ENCODE measurements at regions not wholly inside any gene's neighbourhood (a gene's known extent, or its start where the extent isn't known, plus 50 kb on each side); places are given as distances from the start of the nearest gene placed in this dataset.
A peak's percentile ranks its signal among the peaks of the same experiment; 100 is the strongest.

- Mint-ChIP-seq H3K9me3 (peaks cover 4% of the 10 kb centered on the region), H3K27me3 (ENCODE audit: low read depth, poor library complexity) (peaks cover 66% of the 10 kb centered on the region), H3K4me3 (peak overlapping the region; percentile 30), H3K36me3 (ENCODE audit: low read depth) (no peaks in the 10 kb centered on the region), H3K27ac (no peak overlapping the region), H3K4me1 (no peaks in the 10 kb centered on the region)
- no peak for DNase-seq
- TF ChIP-seq, protein P1, sequence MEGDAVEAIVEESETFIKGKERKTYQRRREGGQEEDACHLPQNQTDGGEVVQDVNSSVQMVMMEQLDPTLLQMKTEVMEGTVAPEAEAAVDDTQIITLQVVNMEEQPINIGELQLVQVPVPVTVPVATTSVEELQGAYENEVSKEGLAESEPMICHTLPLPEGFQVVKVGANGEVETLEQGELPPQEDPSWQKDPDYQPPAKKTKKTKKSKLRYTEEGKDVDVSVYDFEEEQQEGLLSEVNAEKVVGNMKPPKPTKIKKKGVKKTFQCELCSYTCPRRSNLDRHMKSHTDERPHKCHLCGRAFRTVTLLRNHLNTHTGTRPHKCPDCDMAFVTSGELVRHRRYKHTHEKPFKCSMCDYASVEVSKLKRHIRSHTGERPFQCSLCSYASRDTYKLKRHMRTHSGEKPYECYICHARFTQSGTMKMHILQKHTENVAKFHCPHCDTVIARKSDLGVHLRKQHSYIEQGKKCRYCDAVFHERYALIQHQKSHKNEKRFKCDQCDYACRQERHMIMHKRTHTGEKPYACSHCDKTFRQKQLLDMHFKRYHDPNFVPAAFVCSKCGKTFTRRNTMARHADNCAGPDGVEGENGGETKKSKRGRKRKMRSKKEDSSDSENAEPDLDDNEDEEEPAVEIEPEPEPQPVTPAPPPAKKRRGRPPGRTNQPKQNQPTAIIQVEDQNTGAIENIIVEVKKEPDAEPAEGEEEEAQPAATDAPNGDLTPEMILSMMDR (IDR thresholded peaks at IDR 0.05), result no peak
Observed at GRCh38 chr12:11499806-11500187, 104.4 kb upstream of the PRB2 start.

DNA sequence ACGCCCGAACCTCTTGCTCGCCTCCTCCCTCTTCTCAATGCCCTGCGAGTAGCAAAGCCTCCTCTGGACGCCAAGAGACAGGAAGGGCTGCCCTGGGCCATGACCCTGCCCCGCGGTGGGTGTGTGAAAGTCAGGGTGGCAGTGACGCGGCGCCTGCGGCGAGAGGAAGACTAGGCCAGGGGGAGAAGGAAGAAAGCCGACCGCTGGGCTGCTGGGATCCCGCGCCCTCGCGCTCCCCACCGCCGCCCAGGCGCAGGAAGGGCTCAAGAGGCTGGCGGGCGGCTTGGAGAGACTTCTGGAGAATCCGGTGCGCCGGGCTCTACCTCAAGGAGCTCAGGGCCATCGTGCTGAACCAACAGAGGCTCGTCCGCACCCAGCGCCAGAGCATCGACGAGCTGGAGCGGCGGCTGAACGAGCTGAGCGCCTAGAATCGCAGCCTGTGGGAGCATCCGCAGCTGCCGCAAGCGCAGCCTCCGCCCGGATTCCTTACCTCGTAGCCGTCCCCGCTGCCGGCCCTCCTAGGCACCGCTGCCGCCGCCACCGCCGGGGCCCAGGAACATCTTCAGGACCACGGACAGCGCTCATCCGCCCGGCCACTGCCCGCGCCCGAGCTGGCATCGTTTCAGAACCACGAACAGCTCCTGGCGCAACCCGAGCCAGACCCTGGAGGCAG lies 105.0 kb upstream of the PRB2 start:
- Mint-ChIP-seq H3K4me3 (peak overlapping the region; percentile 30), H3K27ac (no peak overlapping the region), H3K4me1 (no peaks in the 10 kb centered on the region), H3K27me3 (ENCODE audit: low read depth, poor library complexity) (peaks cover 72% of the 10 kb centered on the region), H3K36me3 (ENCODE audit: low read depth) (no peaks in the 10 kb centered on the region), H3K9me3 (peaks cover 4% of the 10 kb centered on the region)
- TF ChIP-seq, protein P1 (IDR thresholded peaks at IDR 0.05), result no peak
- DNase-seq, result peak; percentile 99

GRCh38 chr12:11500861-11501230 lies 105.5 kb upstream of the PRB2 start:
- H3K36me3 Mint-ChIP-seq (ENCODE audit: low read depth), result no peaks in the 10 kb centered on the region
- TF ChIP-seq, protein P1 (IDR thresholded peaks at IDR 0.05), result no peak
- peaks cover 75% of the 10 kb centered on the region for H3K27me3 Mint-ChIP-seq (ENCODE audit: low read depth, poor library complexity)
- H3K4me1 Mint-ChIP-seq, result no peaks in the 10 kb centered on the region
- no peak for DNase-seq
- H3K4me3 Mint-ChIP-seq, result no peak overlapping the region
- peaks cover 4% of the 10 kb centered on the region for H3K9me3 Mint-ChIP-seq
- H3K27ac Mint-ChIP-seq, result no peak overlapping the region

GRCh38 chr12:11508699-11509098 lies 113.3 kb upstream of the PRB2 start:
- Mint-ChIP-seq H3K4me1 (peaks cover 10% of the 10 kb centered on the region), H3K27ac (peak overlapping the region; percentile 55), H3K9me3 (no peaks in the 10 kb centered on the region), H3K4me3 (no peak overlapping the region), H3K36me3 (ENCODE audit: low read depth) (no peaks in the 10 kb centered on the region), H3K27me3 (ENCODE audit: low read depth, poor library complexity) (peaks cover 34% of the 10 kb centered on the region)
- TF ChIP-seq, protein P1 (IDR thresholded peaks at IDR 0.05), result no peak
- no peak for DNase-seq

DNA sequence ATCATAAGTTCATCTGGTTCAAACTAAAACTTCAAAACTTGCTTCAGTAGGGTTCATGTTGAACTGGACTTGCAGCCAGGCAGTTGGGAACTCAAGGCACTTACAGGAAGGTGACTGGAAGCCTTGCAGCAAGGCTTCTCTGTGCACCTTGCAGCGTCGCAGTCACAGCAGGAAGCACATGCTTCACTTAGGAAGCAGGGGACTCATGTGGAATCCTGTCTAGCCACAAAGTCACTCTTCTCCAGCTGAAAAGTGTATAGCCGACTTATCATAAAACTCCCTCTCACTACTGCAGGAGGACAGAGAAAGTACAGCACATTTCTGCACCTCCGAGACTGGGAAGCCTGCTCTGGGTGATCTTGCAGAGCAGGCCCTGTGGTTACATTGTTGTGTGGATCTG lies 114.0 kb upstream of the PRB2 start:
- H3K9me3 Mint-ChIP-seq, result no peaks in the 10 kb centered on the region
- H3K36me3 Mint-ChIP-seq (ENCODE audit: low read depth), result no peaks in the 10 kb centered on the region
- peaks cover 33% of the 10 kb centered on the region for H3K27me3 Mint-ChIP-seq (ENCODE audit: low read depth, poor library complexity)
- TF ChIP-seq, protein P1 (IDR thresholded peaks at IDR 0.05), result no peak
- H3K4me1 Mint-ChIP-seq, result peaks cover 10% of the 10 kb centered on the region
- no peak for DNase-seq
- no peak overlapping the region for H3K4me3 Mint-ChIP-seq
- H3K27ac Mint-ChIP-seq, result no peak overlapping the region

DNA sequence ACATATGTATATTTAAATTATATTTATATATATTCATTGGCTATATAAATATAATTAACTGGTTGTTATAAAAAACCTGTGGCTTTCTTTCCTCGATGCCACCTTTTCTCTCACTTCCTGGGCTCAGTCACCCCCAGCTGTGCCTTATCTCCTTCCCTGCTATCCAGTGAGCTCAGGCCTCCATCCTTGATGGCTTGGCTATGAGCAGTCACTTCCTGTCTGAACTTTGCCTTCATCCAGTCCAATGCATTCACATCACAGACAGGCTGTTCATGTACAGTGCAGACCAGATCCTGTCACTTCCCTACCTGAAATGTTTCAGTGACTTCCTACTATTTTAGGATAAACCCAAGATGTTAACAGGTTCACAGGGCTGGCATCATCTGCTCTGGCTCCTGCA lies 115.3 kb upstream of the PRB2 start:
- Mint-ChIP-seq H3K27me3 (ENCODE audit: low read depth, poor library complexity) (peaks cover 22% of the 10 kb centered on the region), H3K36me3 (ENCODE audit: low read depth) (no peaks in the 10 kb centered on the region), H3K9me3 (no peaks in the 10 kb centered on the region), H3K27ac (no peak overlapping the region), H3K4me1 (peaks cover 10% of the 10 kb centered on the region), H3K4me3 (no peak overlapping the region)
- TF ChIP-seq, protein P1 (IDR thresholded peaks at IDR 0.05), result no peak
- DNase-seq, result no peak

Measured in nephron progenitor cell (in vitro differentiated cells).